Activated CD4-positive, alpha-beta T cell treated with anti-CD3 and anti-CD28 coated beads, Interleukin-2, amount 10 ng/mL, durations not matched to agents 24 days and 14 days (primary cell): ENCODE measurements at regions not wholly inside any gene's neighbourhood (a gene's known extent, or its start where the extent isn't known, plus 50 kb on each side); places are given as distances from the start of the nearest gene placed in this dataset.
A peak's percentile ranks its signal among the peaks of the same experiment; 100 is the strongest.
"Not testable (repeated sequence)": the region's sequence is repeated elsewhere in the genome, so short reads cannot be mapped to it uniquely, and the experiment has no call there.

Source experiments
- DNase-seq: peaks from one replicate; pipeline ENCODE4 v3.0.0; 2022
- H3K27ac Mint-ChIP-seq: one replicate; pipeline ENCODE4 v1.8.0; 2022; ENCODE audit warnings: mild to moderate bottlenecking, mixed read lengths
- H3K27me3 Mint-ChIP-seq: one replicate; pipeline ENCODE4 v1.8.0; 2022; ENCODE audit warnings: mixed read lengths
- H3K36me3 Mint-ChIP-seq: one replicate; pipeline ENCODE4 v1.8.0; 2022; ENCODE audit warnings: low read depth, mild to moderate bottlenecking, mixed read lengths
- H3K4me1 Mint-ChIP-seq: one replicate; pipeline ENCODE4 v1.8.0; 2021; ENCODE audit warnings: mixed read lengths
- H3K4me3 Mint-ChIP-seq: one replicate; pipeline ENCODE4 v1.8.0; 2022; ENCODE audit warnings: mild to moderate bottlenecking, moderate library complexity, mixed read lengths
- H3K9me3 Mint-ChIP-seq: one replicate; pipeline ENCODE4 v1.8.0; 2021; ENCODE audit warnings: mixed read lengths
- intact Hi-C: fragments of 100-400 bp; cut with micrococcal nuclease; formaldehyde crosslinking; loops from one replicate; pipeline ENCODE4 v1.15.1; 2023

DNA sequence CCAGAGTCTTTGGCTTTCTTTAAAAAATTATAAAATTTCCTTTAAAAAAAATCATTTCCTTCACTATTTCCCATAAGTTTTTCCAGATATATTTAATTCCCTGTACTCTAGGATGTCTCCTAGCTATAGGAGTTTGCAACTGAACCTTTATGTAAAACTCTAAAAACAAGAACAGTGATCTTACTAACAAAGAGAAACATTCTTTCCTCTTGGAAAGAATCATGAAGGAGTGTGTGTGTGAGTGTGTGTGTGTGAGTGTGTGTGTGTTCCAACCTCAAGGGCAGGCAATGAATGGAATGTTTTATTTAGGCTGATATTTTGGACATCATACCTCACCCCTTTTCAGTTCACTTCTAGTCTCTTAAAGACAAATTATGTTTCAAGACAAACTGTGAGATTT lies 309.2 kb downstream of the CEMIP2 start:
- intact Hi-C loops: no loop called here
- Mint-ChIP-seq H3K4me3 (no peak overlapping the region), H3K27ac (no peak overlapping the region), H3K36me3 (no peaks in the 10 kb centered on the region), H3K27me3 (no peaks in the 10 kb centered on the region), H3K4me1 (no peaks in the 10 kb centered on the region), H3K9me3 (no peaks in the 10 kb centered on the region)
- DNase-seq: no peak

DNA sequence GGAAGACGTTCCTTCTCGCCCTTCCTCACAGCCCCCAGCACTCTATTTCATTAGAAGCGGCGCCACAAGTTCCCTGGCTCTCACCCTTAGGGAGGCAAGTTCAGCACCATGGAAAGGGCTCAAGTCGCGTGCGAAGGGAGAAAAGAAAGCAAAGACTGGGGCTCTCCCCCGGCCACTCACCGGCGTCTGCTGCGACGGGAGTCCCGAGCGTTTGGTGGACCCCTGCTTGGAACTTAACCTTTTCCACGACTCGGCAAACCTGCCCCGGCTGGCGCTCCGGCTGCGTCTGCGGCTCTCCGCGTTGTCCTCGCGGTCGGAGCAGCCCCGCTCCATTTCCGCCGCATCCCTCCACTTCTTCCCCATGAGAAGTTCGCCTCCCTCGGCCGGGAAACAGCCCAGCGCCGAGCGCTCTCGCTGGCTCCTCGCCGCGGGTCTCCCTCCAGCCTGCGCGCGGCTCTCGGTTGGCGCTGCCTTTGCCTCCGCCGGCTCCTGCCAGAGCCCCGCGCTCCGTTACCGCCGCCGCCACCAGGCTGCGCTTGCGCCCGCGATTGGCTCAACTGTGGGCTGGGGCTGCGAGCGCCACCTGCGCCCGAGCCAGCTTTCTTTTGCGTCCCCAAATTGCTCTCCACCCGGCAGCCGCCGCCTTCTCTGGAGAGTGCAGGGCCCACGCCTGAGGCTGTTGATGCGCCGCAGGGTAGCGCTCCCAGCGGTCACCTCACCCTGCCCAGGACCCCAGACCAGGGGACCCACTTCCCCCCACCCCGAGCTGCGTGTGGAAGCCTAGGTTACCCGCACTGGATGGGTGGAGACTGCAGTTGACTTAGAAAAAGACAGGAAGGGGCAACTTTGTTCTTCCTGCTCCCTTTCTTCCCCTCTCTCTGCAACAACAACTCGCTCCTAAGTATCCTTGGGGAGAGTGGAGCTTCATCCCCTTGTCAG lies 321.6 kb downstream of the CEMIP2 start:
- peak overlapping the region; percentile 39 for H3K4me3 Mint-ChIP-seq
- H3K36me3 Mint-ChIP-seq: no peaks in the 10 kb centered on the region
- H3K4me1 Mint-ChIP-seq: peaks cover 2% of the 10 kb centered on the region
- H3K27ac Mint-ChIP-seq: no peak overlapping the region
- intact Hi-C loops: no loop called here
- no peaks in the 10 kb centered on the region for H3K9me3 Mint-ChIP-seq
- peaks cover 32% of the 10 kb centered on the region for H3K27me3 Mint-ChIP-seq
- peak; percentile 81 for DNase-seq

DNA sequence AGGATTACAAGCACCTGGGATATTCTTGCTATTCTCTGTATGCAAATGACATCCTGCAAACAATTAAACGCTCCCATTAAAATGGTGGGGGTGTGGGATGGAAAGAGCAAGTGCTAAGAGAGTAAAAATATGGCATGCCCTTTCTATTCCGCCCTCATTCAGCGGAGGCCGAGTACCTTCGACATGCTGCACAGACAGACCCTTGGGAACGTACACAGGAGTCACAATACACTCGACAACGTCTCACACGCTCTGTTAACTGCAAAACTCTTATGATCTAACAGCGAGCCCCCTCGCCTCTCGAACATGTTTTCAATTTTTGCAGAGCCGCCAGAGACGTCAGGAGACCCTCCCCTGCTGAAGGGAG lies 322.2 kb downstream of the CEMIP2 start:
- no peak for DNase-seq
- no peaks in the 10 kb centered on the region for H3K9me3 Mint-ChIP-seq
- H3K27me3 Mint-ChIP-seq: peaks cover 32% of the 10 kb centered on the region
- H3K4me3 Mint-ChIP-seq: peak overlapping the region; percentile 12
- H3K36me3 Mint-ChIP-seq: no peaks in the 10 kb centered on the region
- intact Hi-C loops: no loop called here
- H3K27ac Mint-ChIP-seq: no peak overlapping the region
- peaks cover 2% of the 10 kb centered on the region for H3K4me1 Mint-ChIP-seq

DNA sequence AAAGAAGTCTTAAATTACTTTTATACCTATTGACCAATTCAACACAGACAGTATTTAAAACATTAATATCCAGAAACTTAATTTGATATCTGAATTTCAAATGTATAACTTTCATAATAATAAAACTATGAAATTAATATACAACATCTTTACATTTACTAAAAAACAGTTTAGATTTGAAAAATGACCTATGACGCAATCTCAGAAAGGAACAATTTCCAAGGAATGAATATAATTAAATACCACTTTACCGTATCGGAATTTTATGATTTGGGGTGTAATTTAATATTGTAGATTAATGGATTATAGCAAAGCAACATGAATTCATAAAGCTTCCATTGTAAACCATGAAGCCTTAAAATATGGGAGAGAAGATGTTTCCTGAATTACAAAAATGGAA lies 321.5 kb upstream of the TRPM3 start:
- intact Hi-C loops: no loop called here
- Mint-ChIP-seq H3K36me3 (no peaks in the 10 kb centered on the region), H3K27me3 (peaks cover 20% of the 10 kb centered on the region), H3K27ac (no peak overlapping the region), H3K9me3 (no peaks in the 10 kb centered on the region), H3K4me3 (no peak overlapping the region), H3K4me1 (peaks cover 2% of the 10 kb centered on the region)
- DNase-seq: no peak

DNA sequence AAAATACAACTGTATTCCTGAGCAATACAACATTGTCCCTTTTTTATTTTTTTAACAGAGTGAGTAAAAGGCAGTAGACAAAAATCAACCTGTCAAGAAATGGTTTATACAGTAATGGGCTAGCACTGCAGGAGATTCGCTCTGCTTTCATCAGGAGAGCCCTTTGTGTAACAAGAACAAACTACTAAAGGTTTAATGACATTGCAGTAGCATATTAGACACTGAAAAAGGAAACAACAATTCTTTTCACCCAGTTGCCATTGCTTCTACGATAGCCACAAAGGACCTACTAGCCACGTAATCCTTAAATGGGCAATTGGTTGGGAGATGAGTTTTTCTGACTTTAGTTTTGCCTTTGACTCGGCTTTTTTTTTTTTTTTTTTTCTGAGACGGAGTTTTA lies 319.8 kb upstream of the TRPM3 start:
- peaks cover under 1% of the 10 kb centered on the region for H3K4me1 Mint-ChIP-seq
- H3K27me3 Mint-ChIP-seq: peaks cover 9% of the 10 kb centered on the region
- H3K36me3 Mint-ChIP-seq: no peaks in the 10 kb centered on the region
- no peak for DNase-seq
- no peak overlapping the region for H3K27ac Mint-ChIP-seq
- H3K9me3 Mint-ChIP-seq: no peaks in the 10 kb centered on the region
- H3K4me3 Mint-ChIP-seq: no peak overlapping the region
- intact Hi-C loops: no loop called here

DNA sequence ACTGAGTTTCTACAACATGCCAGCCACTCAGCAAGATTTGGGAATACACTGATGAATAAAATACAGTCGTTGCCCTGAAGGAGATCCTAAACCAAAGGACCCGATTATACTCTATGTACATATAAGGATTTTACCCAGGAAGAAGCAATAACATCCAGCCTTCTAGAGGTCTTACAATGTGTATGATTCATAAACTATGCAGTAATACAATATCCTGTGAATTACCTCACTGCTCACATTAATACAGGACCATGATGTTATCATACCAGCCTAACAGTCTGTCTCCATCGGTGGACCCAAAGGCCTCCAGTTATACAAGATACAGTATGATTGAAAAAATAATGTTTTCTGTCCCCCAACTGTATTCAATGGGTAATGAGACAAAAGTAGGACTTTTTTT lies 310.5 kb upstream of the TRPM3 start:
- H3K27ac Mint-ChIP-seq: no peak overlapping the region
- no peaks in the 10 kb centered on the region for H3K27me3 Mint-ChIP-seq
- intact Hi-C loops: no loop called here
- no peaks in the 10 kb centered on the region for H3K4me1 Mint-ChIP-seq
- no peaks in the 10 kb centered on the region for H3K36me3 Mint-ChIP-seq
- no peak overlapping the region for H3K4me3 Mint-ChIP-seq
- no peaks in the 10 kb centered on the region for H3K9me3 Mint-ChIP-seq
- no peak for DNase-seq

DNA sequence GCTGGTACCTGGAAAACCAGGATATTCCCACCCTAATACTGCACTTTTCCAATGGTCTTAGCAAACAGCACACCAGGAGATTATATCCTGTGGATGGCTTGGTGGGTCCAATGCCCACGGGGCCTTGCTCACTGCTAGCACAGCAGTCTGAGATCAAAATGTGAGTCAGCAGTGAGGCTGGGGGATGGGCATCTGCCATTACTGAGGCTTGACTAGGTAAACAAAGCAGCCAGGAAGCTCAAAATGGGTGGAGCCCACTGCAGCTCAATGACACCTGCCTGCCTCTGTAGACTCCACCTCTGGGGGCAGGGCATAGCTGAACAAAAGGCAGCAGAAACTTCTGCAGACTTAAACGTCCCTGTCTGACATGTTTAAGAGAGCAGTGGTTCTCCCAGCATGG lies 285.9 kb upstream of the TRPM3 start:
- H3K4me1 Mint-ChIP-seq, H3K4me3 Mint-ChIP-seq, DNase-seq, intact Hi-C loops, H3K36me3 Mint-ChIP-seq, H3K9me3 Mint-ChIP-seq, H3K27me3 Mint-ChIP-seq, H3K27ac Mint-ChIP-seq: not testable (repeated sequence)

DNA sequence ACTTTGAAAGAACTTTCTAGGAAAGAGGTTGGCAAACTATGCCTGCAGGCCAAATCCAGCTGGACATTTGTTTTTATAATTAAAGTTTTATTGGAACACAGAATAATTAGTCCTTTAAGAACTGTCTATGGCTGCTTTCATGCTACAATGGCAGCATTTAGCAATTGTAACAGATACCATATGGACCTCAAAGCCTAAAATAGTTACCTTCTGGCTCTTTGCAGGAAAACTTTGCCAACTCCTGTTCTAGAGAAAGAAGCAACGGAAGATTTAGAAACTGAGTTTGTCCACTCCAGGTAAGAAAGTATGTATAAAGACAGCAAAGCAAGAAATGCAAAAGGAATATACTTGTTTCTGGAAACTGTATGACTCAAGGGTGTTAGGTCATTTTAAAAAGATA lies 281.7 kb upstream of the TRPM3 start:
- intact Hi-C loops: no loop called here
- no peaks in the 10 kb centered on the region for H3K27me3 Mint-ChIP-seq
- DNase-seq: no peak
- H3K9me3 Mint-ChIP-seq: peaks cover under 1% of the 10 kb centered on the region
- H3K4me3 Mint-ChIP-seq: no peak overlapping the region
- H3K4me1 Mint-ChIP-seq: no peaks in the 10 kb centered on the region
- no peaks in the 10 kb centered on the region for H3K36me3 Mint-ChIP-seq
- H3K27ac Mint-ChIP-seq: no peak overlapping the region

DNA sequence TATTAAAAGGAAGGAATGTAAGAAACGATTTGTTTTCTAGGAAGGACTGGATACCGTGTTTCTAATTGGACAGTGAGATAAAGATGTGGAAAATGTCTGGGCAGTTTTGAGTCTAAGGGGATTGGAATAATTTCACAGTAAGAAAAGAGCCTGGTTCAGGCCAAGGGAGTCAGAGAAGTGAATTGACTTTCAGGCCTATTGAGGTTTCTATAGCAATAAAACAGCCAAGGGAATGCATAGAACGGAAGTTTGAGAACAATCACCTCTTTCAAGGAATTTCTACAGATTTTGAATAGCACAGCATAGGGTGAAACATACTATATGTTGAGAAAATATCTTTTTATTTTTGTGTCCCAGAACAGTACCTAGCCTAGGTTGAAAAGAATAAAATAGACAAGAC lies 271.6 kb upstream of the TRPM3 start:
- H3K9me3 Mint-ChIP-seq: no peaks in the 10 kb centered on the region
- intact Hi-C loops: no loop called here
- H3K4me1 Mint-ChIP-seq: no peaks in the 10 kb centered on the region
- DNase-seq: no peak
- no peak overlapping the region for H3K27ac Mint-ChIP-seq
- H3K36me3 Mint-ChIP-seq: no peaks in the 10 kb centered on the region
- no peak overlapping the region for H3K4me3 Mint-ChIP-seq
- no peaks in the 10 kb centered on the region for H3K27me3 Mint-ChIP-seq

DNA sequence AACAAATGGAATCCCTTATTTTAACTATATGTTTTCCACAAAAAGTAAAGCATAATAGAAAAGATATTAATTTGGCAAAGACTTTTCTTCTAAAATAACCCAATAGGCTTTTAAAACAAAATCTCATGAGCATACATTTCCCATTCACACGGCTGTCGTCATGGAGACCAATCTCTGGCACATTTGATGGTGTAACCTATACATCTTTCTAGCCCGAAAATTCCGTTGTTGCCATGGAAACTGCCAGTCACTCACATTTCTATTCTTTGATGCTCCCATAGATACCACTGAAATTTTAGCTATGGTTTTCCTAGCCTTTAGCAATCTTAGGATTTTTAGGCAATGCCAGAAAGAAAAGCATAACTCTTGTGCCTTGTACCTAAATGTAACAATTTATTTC lies 262.9 kb upstream of the TRPM3 start:
- no peak overlapping the region for H3K27ac Mint-ChIP-seq
- intact Hi-C loops: no loop called here
- H3K4me1 Mint-ChIP-seq: no peaks in the 10 kb centered on the region
- no peak overlapping the region for H3K4me3 Mint-ChIP-seq
- H3K27me3 Mint-ChIP-seq: no peaks in the 10 kb centered on the region
- DNase-seq: no peak
- no peaks in the 10 kb centered on the region for H3K9me3 Mint-ChIP-seq
- no peaks in the 10 kb centered on the region for H3K36me3 Mint-ChIP-seq

DNA sequence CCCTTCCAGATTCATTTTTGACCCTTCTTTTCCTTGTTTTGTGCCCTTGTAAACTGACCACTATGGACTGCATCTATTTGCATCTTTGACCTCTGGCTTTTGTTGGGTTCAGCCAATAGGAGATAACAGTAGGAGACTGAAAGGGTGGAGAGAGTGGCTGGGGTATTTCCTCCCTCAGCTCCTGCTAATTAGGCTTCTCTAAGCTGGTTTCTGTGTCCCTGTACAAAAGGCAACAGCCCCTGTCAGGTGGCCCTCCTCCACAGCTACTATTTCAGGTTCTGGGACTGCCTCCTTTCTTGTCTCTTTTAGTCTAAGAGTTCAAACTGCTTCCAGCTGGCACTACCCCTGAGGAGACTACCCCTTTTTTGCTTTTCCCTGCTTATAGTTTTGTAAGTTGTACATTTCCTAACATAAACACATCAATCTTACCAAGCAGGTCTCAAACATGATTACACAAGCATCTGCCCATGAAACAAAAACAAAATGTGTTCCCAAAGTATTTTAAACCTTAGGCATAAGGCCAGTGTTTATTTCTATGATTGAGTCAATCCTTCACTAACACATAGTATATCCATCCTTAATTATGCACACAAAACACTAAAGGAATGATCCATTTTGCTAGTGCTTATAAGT lies 262.0 kb upstream of the TRPM3 start:
- no peaks in the 10 kb centered on the region for H3K27me3 Mint-ChIP-seq
- intact Hi-C loops: no loop called here
- H3K36me3 Mint-ChIP-seq: no peaks in the 10 kb centered on the region
- no peak overlapping the region for H3K27ac Mint-ChIP-seq
- H3K9me3 Mint-ChIP-seq: no peaks in the 10 kb centered on the region
- H3K4me1 Mint-ChIP-seq: no peaks in the 10 kb centered on the region
- no peak for DNase-seq
- no peak overlapping the region for H3K4me3 Mint-ChIP-seq

DNA sequence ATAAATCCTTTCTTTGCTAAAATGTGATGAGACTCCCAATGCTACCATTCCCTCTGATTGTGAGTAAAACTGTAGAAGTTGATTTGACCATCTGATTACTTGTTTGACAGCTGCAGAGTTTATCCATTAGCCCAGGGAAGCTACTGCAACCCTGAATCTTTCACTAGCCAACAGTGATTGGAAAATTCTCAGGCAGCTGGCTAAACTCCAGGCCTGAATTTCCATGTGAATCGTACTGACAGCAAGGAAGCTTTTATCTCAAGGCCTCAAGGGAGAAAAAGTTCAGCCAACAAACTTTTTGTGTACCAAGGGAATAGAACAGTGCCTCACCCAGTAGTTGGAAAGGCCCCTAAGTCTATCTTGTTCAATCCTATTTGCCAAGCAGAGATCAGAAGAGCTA lies 246.7 kb upstream of the TRPM3 start:
- Mint-ChIP-seq H3K4me3 (no peak overlapping the region), H3K4me1 (no peaks in the 10 kb centered on the region), H3K9me3 (no peaks in the 10 kb centered on the region), H3K27ac (no peak overlapping the region), H3K36me3 (no peaks in the 10 kb centered on the region), H3K27me3 (no peaks in the 10 kb centered on the region)
- no peak for DNase-seq
- intact Hi-C loops: no loop called here

DNA sequence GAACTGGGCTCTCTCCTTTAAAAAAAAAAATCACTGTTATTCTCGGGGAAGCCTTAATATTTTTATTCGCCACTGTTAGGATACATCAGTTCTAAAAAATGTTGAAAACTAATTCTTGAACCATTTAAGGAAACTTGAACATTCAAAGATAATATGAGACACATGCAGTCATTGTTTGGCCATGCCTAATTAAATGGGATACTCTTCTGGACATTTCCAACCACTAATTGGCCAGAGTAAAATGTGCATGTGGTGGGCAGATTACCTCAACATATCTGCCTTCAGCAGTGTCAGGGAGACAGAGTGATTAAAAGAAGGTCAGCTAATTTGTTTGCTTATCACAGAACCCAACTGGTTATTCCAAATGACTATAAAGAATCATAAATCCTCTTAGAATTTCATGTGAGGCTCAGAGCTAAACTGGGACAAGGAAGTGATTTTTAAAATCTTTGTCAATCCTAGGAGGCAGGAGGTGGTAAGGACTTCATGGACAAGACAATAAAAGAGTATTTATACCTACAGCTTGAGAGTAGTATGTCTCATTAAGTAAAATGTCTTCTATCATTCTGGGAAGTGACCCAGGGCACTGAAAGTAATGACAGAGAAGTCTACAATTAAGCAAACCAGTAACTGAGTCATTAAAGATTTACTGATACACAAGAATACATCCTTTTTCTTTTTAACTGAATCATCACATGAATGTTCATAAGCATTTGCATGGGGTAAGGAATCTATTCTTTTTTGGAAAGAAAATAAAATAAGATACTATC lies 242.9 kb upstream of the TRPM3 start:
- Mint-ChIP-seq H3K27ac (no peak overlapping the region), H3K4me3 (no peak overlapping the region), H3K36me3 (no peaks in the 10 kb centered on the region), H3K27me3 (no peaks in the 10 kb centered on the region), H3K4me1 (no peaks in the 10 kb centered on the region), H3K9me3 (no peaks in the 10 kb centered on the region)
- no peak for DNase-seq
- intact Hi-C loops: no loop called here

DNA sequence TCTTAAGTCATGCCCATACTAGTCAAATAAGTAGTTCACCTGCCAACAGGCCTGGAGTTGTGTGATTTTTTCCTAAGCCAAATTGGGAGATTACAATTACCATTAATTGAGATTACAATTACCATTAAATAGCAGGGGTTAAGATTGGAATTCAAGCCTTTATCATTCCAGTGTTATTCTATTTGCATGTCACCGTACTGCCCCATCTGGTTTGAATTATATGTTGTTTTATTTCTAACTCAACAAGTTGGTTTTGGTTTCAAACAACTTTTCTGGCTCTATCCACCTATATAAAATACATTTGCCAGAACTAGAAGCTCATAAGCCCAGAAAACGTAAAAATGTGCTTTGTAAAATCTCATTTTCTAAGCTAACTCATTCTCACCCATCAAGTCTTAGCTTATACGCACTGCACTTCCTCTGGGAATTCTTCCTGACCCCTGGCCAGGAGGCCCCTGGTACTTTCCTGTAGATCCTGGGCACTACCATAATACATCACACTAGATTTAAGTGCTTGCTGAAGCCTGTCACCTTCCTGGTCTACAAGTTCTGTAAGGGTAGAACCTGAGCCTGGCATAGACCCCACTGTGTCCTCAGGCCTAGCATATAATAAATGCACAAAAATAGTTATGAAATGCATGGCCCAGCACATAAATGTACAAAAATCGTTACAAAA lies 242.0 kb upstream of the TRPM3 start:
- H3K27me3 Mint-ChIP-seq: no peaks in the 10 kb centered on the region
- H3K27ac Mint-ChIP-seq: no peak overlapping the region
- H3K4me3 Mint-ChIP-seq: no peak overlapping the region
- H3K36me3 Mint-ChIP-seq: no peaks in the 10 kb centered on the region
- H3K9me3 Mint-ChIP-seq: no peaks in the 10 kb centered on the region
- intact Hi-C loops: no loop called here
- H3K4me1 Mint-ChIP-seq: no peaks in the 10 kb centered on the region
- DNase-seq: no peak
